Epidermal melanocyte (primary cell): ENCODE measurements at regions not wholly inside any gene's neighbourhood (a gene's known extent, or its start where the extent isn't known, plus 50 kb on each side); places are given as distances from the start of the nearest gene placed in this dataset.

ENCODE experiments used
- DNase-seq: peaks from one replicate; pipeline ENCODE4 v3.0.0; 2011; ENCODE audit warnings: low spot score; ENCODE audit not compliant: insufficient read length

DNA sequence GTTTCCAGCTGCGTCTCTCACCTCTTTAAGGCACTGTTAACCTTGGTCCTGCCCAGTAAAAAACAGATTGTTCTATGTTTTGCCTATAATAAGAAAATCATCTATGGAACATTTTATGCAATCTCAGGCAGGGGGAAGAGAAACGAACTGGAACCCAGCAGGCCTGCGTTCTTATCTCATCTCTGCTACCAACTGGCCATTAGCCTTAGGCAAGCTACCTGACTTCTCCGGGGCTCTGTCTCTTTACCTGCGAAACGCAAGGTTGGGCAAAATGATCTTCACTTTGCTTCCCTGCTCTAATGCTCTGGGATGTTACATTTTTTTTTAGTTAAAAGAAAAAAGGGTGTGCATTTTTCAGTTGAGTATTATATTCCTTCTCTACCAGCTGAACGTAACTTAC is 70.5 kb upstream of the WIPF1 start:
- DNase-seq = no peak

DNA sequence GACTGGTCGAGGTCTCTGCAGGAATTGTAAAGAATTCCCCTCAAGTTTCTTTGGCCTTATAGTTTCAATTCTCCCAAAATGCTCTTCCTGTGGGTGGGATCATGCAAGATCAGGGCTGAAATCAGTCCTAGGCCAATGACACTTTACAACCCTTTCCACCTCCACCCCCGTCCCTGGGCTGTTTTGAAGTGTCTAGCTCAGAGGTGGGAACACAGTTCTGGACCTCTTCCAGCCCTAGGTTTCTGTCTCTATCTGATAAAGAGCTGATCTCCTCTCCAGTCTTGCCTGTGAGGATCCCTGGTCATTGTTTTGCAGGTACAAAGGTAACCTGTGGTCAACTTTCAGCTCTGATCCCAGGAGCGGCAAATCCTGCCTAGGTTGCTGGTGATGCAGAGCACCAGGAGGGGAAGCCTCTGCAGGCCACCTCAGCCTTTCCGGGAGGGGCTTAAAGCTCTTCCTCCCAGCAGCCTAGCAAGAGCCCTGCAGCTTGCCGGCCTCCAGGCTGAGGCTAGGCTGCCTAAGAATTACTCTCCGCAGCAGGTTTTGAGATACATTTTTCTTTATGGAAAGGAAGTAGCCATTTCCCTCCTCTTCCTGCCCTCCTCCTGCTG is 69.8 kb upstream of the WIPF1 start:
- DNase-seq = no peak

DNA sequence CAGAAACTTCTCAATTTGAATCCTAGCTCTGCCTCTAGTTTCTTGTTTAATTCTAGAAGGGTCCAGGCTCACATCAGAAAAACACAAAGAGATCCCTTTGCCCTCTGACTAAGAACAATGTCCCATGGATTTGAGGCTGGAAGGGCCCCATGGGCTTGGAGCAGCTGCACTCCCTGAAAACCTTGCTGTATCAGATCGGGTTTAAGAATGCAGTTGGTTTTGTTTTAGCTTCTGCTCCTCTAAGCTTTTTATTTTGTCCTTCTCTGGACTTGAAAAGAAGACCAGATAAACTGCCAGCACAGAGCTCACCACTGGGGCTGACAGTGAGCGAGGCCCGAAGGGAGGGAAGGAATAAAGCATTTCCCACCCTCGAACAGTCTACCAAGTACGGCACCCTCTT is 69.2 kb upstream of the WIPF1 start:
- no peak for DNase-seq

DNA sequence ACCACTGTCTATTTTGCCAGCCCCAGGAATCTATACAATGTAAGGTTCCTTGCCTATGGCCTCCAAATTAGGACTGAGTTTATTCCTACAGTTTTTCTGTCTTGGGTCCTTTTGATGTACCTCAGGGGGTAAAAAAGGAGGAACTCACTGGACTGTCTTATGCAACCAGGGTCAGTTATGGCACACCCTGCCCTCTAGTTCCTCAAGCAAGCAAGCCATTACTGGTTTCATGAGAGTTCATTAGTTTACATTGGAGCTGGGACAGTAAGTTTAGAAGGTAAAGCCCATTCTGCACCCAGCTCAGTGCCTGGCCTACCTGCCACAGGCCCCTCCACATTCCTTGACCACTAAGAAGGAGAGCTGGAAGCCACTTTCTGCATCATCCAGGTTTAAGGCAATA is 68.7 kb upstream of the WIPF1 start:
- DNase-seq = no peak

DNA sequence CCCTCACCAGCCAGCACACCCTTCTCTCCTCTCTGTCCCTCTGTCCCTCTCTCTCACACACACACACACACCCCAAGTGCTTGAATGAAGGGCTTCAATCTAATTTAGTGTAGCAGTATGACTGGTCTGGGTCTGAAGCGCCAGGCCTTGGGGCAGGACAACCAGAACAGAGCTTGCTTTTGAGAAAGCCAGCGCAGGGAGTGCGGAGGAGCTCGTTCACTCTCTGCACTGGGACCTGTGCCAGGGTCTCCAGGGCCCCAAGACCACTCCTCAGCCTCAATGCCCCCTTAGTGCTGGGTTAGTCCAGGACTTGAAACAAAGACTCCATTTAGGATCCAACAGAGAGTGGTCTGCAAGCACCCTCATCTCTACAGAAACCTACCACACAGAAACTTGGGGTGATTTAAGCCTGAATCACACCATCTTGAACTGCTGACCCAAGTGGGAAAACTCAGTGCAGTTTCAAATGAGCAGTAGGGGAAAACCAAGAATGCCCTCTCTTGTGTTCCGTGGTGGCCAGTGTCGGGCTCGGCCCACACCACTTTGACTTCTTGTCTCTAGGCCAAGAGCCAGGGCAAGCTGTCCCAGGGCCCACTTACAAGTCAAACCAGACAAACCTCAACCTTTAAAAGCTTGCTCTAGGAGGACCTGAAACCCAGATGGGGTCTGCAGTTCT is 66.6 kb upstream of the WIPF1 start:
- no peak for DNase-seq

DNA sequence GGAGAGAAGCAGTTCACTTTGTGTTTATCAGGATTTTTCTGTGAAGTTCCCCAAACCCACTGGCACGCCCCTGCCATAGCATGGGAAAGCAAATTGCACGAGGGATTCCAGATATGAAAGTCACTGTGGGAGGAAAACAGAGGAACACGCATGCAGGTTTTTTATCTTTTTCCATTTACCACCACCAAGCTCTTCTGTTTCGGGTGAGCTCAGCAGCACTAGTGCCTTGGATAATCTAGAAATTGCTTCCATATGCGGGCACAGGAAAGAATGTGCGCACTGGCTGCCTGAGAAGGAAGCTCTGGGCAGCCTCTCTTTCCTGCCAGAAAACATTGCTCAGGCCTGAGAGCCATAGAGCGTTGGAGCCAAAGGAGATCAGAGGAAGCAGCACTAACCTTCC is 65.9 kb upstream of the WIPF1 start:
- no peak for DNase-seq

DNA sequence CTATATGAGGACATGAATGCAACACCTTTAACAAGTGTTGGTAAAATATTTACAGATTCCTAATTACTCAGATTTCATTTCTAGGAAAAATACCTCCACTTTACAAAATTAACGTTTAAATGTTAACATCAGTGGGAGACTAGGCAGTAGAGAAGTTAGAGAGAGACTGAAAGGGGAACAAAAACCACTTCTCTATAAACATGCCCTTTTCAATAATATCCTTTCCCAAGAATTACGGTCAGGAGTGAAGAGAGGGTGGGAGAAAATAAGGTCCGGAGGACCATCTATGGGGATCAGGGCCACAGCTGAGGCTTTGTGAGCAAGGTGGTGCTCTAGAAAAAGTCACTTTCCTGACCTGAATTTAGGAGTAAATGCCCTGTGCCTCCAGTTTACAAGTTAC is 65.3 kb upstream of the WIPF1 start:
- DNase-seq = no peak

DNA sequence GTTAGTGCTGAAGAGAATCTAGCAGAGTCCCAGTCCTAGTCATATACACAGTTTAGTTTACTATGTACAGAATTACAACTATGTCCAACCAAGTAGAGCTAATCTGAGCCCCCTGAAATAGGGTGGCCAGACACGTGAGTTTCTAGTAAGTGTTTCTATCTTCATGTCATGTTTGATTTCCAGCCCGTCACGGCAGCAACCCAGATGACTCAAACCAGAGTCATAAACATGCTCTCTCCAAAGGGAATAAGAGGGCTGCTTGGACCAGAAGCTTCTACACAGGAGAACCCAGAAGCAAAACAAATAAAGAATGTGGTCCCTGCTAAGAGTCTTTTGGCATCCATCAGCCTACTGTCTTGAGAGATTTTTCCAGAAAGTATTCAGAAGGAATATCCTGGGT is 64.9 kb upstream of the WIPF1 start:
- DNase-seq = no peak

DNA sequence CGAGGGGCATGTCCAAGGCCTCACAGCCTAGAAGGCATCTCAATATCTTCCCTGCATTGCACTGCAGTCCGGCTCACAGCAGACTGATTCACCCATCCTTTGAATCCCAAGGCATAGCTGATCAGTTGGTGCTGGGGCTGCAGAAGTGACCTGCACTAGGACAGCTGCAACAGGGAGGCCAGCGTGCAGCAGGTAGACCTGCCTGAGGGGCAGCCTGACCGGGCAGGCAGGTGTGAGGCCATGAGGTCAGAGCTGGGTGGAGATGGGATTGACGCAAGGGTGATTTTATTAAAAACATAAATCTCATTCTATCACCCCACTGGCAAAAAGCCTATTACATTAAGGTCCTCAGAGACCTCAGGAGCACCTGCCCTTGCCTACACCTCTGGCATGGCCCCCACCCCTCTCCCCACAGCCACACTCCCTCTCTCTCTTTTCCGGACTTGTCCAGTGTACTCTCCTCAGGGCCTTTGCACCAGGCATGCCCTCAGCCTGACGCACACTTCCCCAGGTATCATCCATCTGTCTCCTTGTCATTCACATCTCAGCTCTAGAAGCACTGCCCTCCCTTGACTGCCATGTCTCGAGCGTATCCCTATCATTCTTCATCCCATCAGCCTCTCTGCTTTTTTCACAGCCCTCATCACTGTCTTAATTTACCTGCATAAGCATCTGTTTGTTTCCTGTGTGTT is 63.5 kb upstream of the WIPF1 start:
- DNase-seq = no peak

DNA sequence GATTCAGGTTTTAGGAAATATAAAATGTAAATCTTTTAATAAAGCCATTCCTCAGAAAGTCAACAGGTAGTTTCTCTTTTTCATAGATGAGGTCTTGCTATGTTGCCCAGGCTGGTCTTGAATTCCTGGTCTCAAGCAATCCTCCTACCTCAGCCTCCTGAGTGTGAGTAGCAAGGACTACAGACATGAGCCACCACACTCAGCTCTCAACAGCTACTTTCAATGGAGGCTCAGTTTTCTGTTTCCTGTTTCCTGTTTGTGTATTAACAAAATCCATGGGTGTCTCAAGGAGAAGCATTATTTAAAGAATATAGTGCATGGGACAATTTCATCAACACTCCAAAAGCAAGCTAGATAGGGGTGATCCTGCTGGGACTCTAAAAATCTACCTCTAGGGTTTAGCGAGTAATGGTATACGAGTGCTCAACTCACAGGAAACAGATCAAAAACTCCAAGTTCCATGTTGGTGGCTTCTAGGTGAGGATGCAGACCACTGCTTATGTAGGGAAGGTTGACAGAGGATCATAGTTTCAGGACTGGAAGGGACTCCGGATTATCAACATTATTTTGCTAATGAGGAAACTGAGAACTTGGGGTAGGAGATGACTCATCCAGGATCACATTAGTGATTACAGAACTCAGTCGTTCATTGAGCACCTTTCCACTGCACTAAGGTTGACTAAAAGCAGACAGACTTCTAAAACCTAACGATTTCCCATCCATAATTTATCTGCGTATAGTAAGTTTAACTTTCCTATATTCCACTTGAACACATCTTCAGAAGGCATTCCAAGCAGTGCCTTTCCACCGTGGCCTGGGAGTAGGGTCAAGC is 61.7 kb upstream of the WIPF1 start:
- DNase-seq = no peak

DNA sequence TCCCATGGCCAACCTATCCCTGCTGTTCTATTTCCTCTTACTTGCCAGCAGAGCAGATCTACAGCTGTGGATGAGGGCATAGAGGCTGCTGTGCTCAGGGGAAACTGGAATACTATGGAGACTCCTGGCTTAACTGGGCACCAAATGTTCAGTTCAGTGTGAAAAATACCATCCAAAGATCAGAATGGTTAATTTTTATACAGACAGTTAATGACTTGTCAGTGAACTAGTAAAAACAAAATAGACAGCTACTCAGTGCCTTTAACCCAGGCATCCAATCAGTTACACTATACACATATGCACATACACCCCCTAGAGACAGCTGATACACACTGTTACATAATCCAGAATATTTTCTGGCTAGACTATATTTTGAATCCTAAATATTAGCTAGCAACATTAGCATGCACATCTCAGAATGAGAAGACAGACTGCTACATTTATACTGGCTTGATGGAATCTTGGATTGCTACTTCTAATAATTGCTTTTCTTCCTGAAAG is 59.1 kb upstream of the WIPF1 start:
- no peak for DNase-seq

DNA sequence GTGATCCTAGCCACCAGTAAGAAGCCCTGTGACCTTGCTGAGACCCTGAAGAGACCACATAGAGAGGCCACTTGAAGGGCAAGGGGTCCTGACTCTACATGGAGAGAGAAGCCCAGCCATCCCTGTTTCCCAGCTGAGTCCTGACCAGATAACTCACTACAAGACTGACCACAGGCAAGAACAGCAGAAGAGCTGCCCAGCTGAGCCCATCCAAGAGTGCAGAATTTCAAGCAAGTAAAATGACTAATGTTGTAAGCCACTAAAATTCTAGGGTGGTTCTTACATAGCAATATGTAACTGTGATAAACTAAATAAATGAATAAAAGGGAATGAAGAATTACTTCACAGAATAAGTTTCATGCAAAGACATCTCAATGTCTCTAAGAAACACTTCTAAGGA is 58.4 kb upstream of the WIPF1 start:
- no peak for DNase-seq

DNA sequence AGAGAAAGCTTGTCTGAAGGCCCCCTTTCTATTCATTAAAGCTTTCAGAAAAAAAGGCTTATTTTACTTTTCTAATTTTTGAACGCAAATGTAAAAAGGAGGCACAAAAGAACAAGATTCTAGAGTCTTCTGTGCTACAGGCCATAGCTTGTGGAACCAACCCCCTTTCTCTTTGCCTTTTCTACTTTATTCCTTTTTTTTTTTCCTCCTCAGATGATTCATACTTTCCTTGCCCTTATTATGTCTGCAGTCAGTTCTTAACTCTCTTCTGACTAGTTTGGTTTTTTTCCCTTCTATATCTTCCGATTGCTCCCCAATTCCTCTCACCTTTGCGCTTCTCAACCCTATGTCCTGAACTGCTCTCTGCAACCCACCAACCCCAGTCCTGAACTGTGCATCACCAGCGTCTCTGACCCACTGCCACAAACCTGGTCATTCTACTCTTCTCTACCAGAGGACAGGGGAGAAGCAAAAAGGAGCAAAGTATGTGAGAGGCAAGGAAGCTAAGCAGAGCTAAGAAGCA is 56.9 kb upstream of the WIPF1 start:
- no peak for DNase-seq

DNA sequence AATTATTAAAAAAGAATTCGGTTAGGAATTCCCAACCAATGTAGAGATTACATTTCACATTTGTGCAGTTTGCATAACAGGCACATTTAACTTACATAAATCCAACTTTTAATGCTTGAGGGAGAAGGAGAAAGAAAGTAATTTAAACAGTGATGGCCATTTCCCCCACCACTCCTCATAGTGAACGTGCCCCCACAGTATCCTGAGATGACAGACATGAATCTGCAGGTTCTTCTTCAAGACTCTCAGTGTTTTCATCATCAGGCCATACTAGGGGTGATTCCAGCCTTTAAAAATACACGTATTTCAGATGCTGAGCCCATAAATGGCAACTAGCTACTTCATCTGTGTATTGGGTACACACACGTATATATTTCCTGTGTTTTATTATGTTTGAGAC is 51.3 kb upstream of the WIPF1 start:
- no peak for DNase-seq
